ENCODE measurements at regions not wholly inside any gene's neighbourhood (a gene's known extent, or its start where the extent isn't known, plus 50 kb on each side); places are given as distances from the start of the nearest gene placed in this dataset.

- TF ChIP-seq CTCF (IDR thresholded peaks at IDR 0.05) (no peak), POLR2AphosphoS5 (IDR thresholded peaks at IDR 0.05) (no peak), POLR2A (IDR thresholded peaks at IDR 0.05) (no peak), EP300 (IDR thresholded peaks at IDR 0.05) (no peak)
- H3K4me3 ChIP-seq: no peak overlapping the region
- peaks cover 22% of the 10 kb centered on the region for H3K27me3 ChIP-seq
- no peaks in the 10 kb centered on the region for H3K9me3 ChIP-seq
- ATAC-seq: no peak
- H3K27ac ChIP-seq: no peak overlapping the region
- H3K36me3 ChIP-seq: no peaks in the 10 kb centered on the region
- 58 to 69% methylated on average over 2 of the region's 2 CpGs for WGBS, 2 donors (ENCODE audit: low coverage in 1 of 2)
- H3K4me1 ChIP-seq: no peaks in the 10 kb centered on the region
Observed at GRCh38 chr17:33838281-33838680, 416.8 kb upstream of the CCL2 start.

- H3K9me3 ChIP-seq: no peaks in the 10 kb centered on the region
- H3K27me3 ChIP-seq: peaks cover 15% of the 10 kb centered on the region
- ATAC-seq: no peak
- TF ChIP-seq POLR2AphosphoS5 (IDR thresholded peaks at IDR 0.05) (no peak), EP300 (IDR thresholded peaks at IDR 0.05) (no peak)
- WGBS, 2 donors (ENCODE audit: low coverage in 1 of 2): 24 to 51% methylated on average over 4 of the region's 4 CpGs
- H3K36me3 ChIP-seq: no peaks in the 10 kb centered on the region
- no peaks in the 10 kb centered on the region for H3K4me1 ChIP-seq
- no peak overlapping the region for H3K4me3 ChIP-seq
- no peak overlapping the region for H3K27ac ChIP-seq
Observed at GRCh38 chr17:33847900-33848299, 407.2 kb upstream of the CCL2 start.

- no peak overlapping the region for H3K27ac ChIP-seq
- H3K4me3 ChIP-seq: no peak overlapping the region
- H3K27me3 ChIP-seq: peaks cover 15% of the 10 kb centered on the region
- no peaks in the 10 kb centered on the region for H3K9me3 ChIP-seq
- ATAC-seq: no peak
- WGBS, 2 donors (ENCODE audit: low coverage in 1 of 2): 66 to 67% methylated on average over 1 to 3 of the region's 3 CpGs
- TF ChIP-seq EP300 (IDR thresholded peaks at IDR 0.05) (no peak), CTCF (IDR thresholded peaks at IDR 0.05) (no peak), POLR2AphosphoS5 (IDR thresholded peaks at IDR 0.05) (no peak), POLR2A (IDR thresholded peaks at IDR 0.05) (no peak)
- no peaks in the 10 kb centered on the region for H3K4me1 ChIP-seq
- no peaks in the 10 kb centered on the region for H3K36me3 ChIP-seq
Observed at GRCh38 chr17:33848433-33848832, 406.7 kb upstream of the CCL2 start.

- H3K9me3 ChIP-seq: no peaks in the 10 kb centered on the region
- H3K4me3 ChIP-seq: no peak overlapping the region
- peaks cover 36% of the 10 kb centered on the region for H3K27me3 ChIP-seq
- ATAC-seq: no peak
- no peak overlapping the region for H3K27ac ChIP-seq
- TF ChIP-seq CTCF (IDR thresholded peaks at IDR 0.05) (no peak), POLR2A (IDR thresholded peaks at IDR 0.05) (no peak), POLR2AphosphoS5 (IDR thresholded peaks at IDR 0.05) (no peak), EP300 (IDR thresholded peaks at IDR 0.05) (no peak)
- H3K36me3 ChIP-seq: no peaks in the 10 kb centered on the region
- 100% methylated on average over 1 of the region's 2 CpGs for WGBS, 2 donors (ENCODE audit: low coverage in 1 of 2)
- H3K4me1 ChIP-seq: no peaks in the 10 kb centered on the region
Observed at GRCh38 chr17:33854596-33854995, 400.5 kb upstream of the CCL2 start.

GRCh38 chr17:33858121-33858520 is 397.0 kb upstream of the CCL2 start:
- Histone ChIP-seq H3K36me3 (no peaks in the 10 kb centered on the region), H3K27me3 (peaks cover 47% of the 10 kb centered on the region), H3K4me3 (no peak overlapping the region), H3K9me3 (no peaks in the 10 kb centered on the region), H3K27ac (no peak overlapping the region), H3K4me1 (no peaks in the 10 kb centered on the region)
- WGBS, 2 donors (ENCODE audit: low coverage in 1 of 2): 30 to 50% methylated on average over 2 to 3 of the region's 6 CpGs
- ATAC-seq: no peak
- TF ChIP-seq POLR2AphosphoS5 (IDR thresholded peaks at IDR 0.05) (no peak), CTCF (IDR thresholded peaks at IDR 0.05) (no peak), EP300 (IDR thresholded peaks at IDR 0.05) (no peak), POLR2A (IDR thresholded peaks at IDR 0.05) (no peak)

All from gastroesophageal sphincter (tissue), 4 donors.